Ascending aorta (tissue), 2 donors: ENCODE measurements at regions not wholly inside any gene's neighbourhood (a gene's known extent, or its start where the extent isn't known, plus 50 kb on each side); places are given as distances from the start of the nearest gene placed in this dataset.
"Not testable (repeated sequence)": the region's sequence is repeated elsewhere in the genome, so short reads cannot be mapped to it uniquely, and the experiment has no call there.

Experiments used
- DNase-seq, 2 donors: peaks; one replicate each; pipeline ENCODE4 v3.0.0-alpha.2; 2019; ENCODE audit warnings: low spot score in 2 of 2
- H3K27ac ChIP-seq, 2 donors: fragments of 200-600 bp; sonication (generic); one replicate each; pipeline ENCODE4 v1.5.1; 2016 to 2017; ENCODE audit warnings: mild to moderate bottlenecking in 1 of 2
- H3K27me3 ChIP-seq: fragments of 200-600 bp; sonication (generic); one replicate; pipeline ENCODE4 v1.5.1; 2017
- H3K36me3 ChIP-seq, 2 donors: fragments of 200-600 bp; sonication (generic); one replicate each; pipeline ENCODE4 v1.5.1; 2016
- H3K4me1 ChIP-seq, 2 donors: fragments of 200-600 bp; sonication (generic); one replicate each; pipeline ENCODE4 v1.5.1; 2016 to 2017; ENCODE audit warnings: mild to moderate bottlenecking in 1 of 2
- H3K4me3 ChIP-seq, 2 donors: fragments of 200-600 bp; sonication (generic); one replicate each; pipeline ENCODE4 v1.5.1; 2016 to 2017; ENCODE audit warnings: mild to moderate bottlenecking in 1 of 2
- H3K9me3 ChIP-seq, 2 donors: fragments of 200-600 bp; sonication (generic); one replicate each; pipeline ENCODE4 v1.5.1; 2016
- CTCF ChIP-seq, 3 experiments: fragments of 200-600 bp in 2 of 3; fragments of 450-650 bp in 1 of 3; sonication (generic) in 2 of 3; IDR thresholded peaks; one replicate each; pipeline ENCODE4 v1.5.1; 2016 to 2019; ENCODE audit warnings: antibody characterized with exemption in 3 of 3, mild to moderate bottlenecking in 1 of 3, moderate library complexity in 1 of 3
- intact Hi-C: fragments of 100-400 bp; cut with DNase I; formaldehyde crosslinking; loops from one replicate; pipeline ENCODE4 v1.15.1; 2023

- no peak for TF ChIP-seq CTCF (IDR thresholded peaks at IDR 0.05)
- Histone ChIP-seq H3K4me1 (no peaks in the 10 kb centered on the region), H3K27ac (no peak overlapping the region), H3K27me3 (no peaks in the 10 kb centered on the region), H3K9me3 (no peaks in the 10 kb centered on the region), H3K36me3 (no peaks in the 10 kb centered on the region), H3K4me3 (no peak overlapping the region)
- intact Hi-C loops, result no loop called here
- no peak for DNase-seq
Observed at GRCh38 chr7:120077777-120078176, 195.2 kb upstream of the KCND2 start.

- no peaks in the 10 kb centered on the region for H3K9me3 ChIP-seq
- H3K4me3 ChIP-seq, result no peak overlapping the region
- no peak overlapping the region for H3K27ac ChIP-seq
- no peaks in the 10 kb centered on the region for H3K36me3 ChIP-seq
- DNase-seq, result no peak
- H3K4me1 ChIP-seq, result no peaks in the 10 kb centered on the region
- H3K27me3 ChIP-seq, result no peaks in the 10 kb centered on the region
- TF ChIP-seq CTCF (IDR thresholded peaks at IDR 0.05), result no peak
- intact Hi-C loops, result no loop called here
Observed at GRCh38 chr7:120079022-120079421, 194.0 kb upstream of the KCND2 start.

- Histone ChIP-seq H3K9me3 (no peaks in the 10 kb centered on the region), H3K4me1 (no peaks in the 10 kb centered on the region), H3K27me3 (no peaks in the 10 kb centered on the region), H3K4me3 (no peak overlapping the region), H3K27ac (no peak overlapping the region), H3K36me3 (no peaks in the 10 kb centered on the region)
- no peak for DNase-seq
- TF ChIP-seq CTCF (IDR thresholded peaks at IDR 0.05), result no peak
- intact Hi-C loops, result no loop called here
Observed at GRCh38 chr7:120079704-120080103, 193.3 kb upstream of the KCND2 start.

GRCh38 chr7:120086468-120086867 is 186.5 kb upstream of the KCND2 start:
- H3K36me3 ChIP-seq, H3K27me3 ChIP-seq, intact Hi-C loops, H3K27ac ChIP-seq, H3K9me3 ChIP-seq, H3K4me1 ChIP-seq, H3K4me3 ChIP-seq, DNase-seq: not testable (repeated sequence)

GRCh38 chr7:120089968-120090367 is 183.0 kb upstream of the KCND2 start:
- no peaks in the 10 kb centered on the region for H3K36me3 ChIP-seq
- DNase-seq, result no peak
- H3K9me3 ChIP-seq, result no peaks in the 10 kb centered on the region
- intact Hi-C loops, result no loop called here
- no peaks in the 10 kb centered on the region for H3K27me3 ChIP-seq
- no peak overlapping the region for H3K27ac ChIP-seq
- H3K4me1 ChIP-seq, result no peaks in the 10 kb centered on the region
- TF ChIP-seq CTCF (IDR thresholded peaks at IDR 0.05), result no peak
- H3K4me3 ChIP-seq, result no peak overlapping the region

- H3K27ac ChIP-seq, result no peak overlapping the region
- TF ChIP-seq CTCF (IDR thresholded peaks at IDR 0.05), result no peak
- H3K4me1 ChIP-seq, result no peaks in the 10 kb centered on the region
- no peaks in the 10 kb centered on the region for H3K9me3 ChIP-seq
- no peak for DNase-seq
- no peaks in the 10 kb centered on the region for H3K36me3 ChIP-seq
- intact Hi-C loops, result no loop called here
- no peak overlapping the region for H3K4me3 ChIP-seq
- no peaks in the 10 kb centered on the region for H3K27me3 ChIP-seq
Observed at GRCh38 chr7:120091807-120092206, 181.2 kb upstream of the KCND2 start.
